IMR-90 (cell line): ENCODE measurements at regions not wholly inside any gene's neighbourhood (a gene's known extent, or its start where the extent isn't known, plus 50 kb on each side); places are given as distances from the start of the nearest gene placed in this dataset.

ENCODE experiments used
- ATAC-seq: fragments of 200-7000 bp; cut with Tn5 transposase; 2 replicates; pipeline ENCODE4 v1.9.1; 2020; ENCODE audit warnings: low read depth, mild to moderate bottlenecking, moderate library complexity
- BruUV-seq: library from RNA; stranded (reverse); fragments of 400-500 nt; replicated peaks from 2 replicates; lab custom pipeline; 2021; lab: Mats Ljungman, UMichigan
- CTCF ChIA-PET: fragments of 300-600 bp; formaldehyde crosslinking; extraction: SDS; loops from one replicate; lab custom pipeline; 2021; ENCODE audit warnings: antibody characterized with exemption; lab: Yijun Ruan, JAX
- POLR2A ChIA-PET: fragments of 300-600 bp; sonication (Branson Sonifier 250); formaldehyde crosslinking; loops from one replicate; lab custom pipeline; 2022; ENCODE audit warnings: antibody characterized with exemption; ENCODE audit not compliant: unreplicated experiment; lab: Charles Lee
- DNase-seq: peaks from one replicate; pipeline ENCODE4 v3.0.0; 2013
- H2AFZ ChIP-seq: replicated peaks from 2 replicates; pipeline ENCODE3; 2013; ENCODE audit warnings: low read length, mild to moderate bottlenecking; ENCODE audit not compliant: poor library complexity
- H2AK5ac ChIP-seq: 2 replicates; pipeline ENCODE4 v1.6.1; 2013; ENCODE audit warnings: low read depth, low read length, inconsistent platforms
- H2AK9ac ChIP-seq: replicated peaks from 2 replicates; pipeline ENCODE3; 2013; ENCODE audit warnings: mild to moderate bottlenecking, low read depth, low read length, moderate library complexity; ENCODE audit not compliant: poor library complexity
- H2BK120ac ChIP-seq: 2 replicates; pipeline ENCODE4 v1.6.1; 2013; ENCODE audit warnings: low read depth, low read length, inconsistent platforms
- H2BK15ac ChIP-seq: 3 replicates; pipeline ENCODE4 v1.6.1; 2013; ENCODE audit warnings: low read depth, low read length, inconsistent platforms
- H2BK20ac ChIP-seq: 2 replicates; pipeline ENCODE4 v1.6.1; 2013; ENCODE audit warnings: low read depth, mild to moderate bottlenecking, inconsistent platforms, low read length, moderate library complexity
- H2BK5ac ChIP-seq: 2 replicates; pipeline ENCODE4 v1.6.1; 2013; ENCODE audit warnings: mild to moderate bottlenecking, low read depth, low read length, inconsistent platforms; ENCODE audit not compliant: poor library complexity, severe bottlenecking
- H3K14ac ChIP-seq: replicated peaks from 2 replicates; pipeline ENCODE4 v1.6.1; 2013; ENCODE audit warnings: low read depth, low read length, inconsistent platforms
- H3K18ac ChIP-seq: 2 replicates; pipeline ENCODE4 v1.6.1; 2013; ENCODE audit warnings: low read depth, low read length, control low read depth
- H3K23ac ChIP-seq: 2 replicates; pipeline ENCODE4 v1.6.1; 2013; ENCODE audit warnings: low read depth, low read length, inconsistent platforms
- H3K27ac ChIP-seq: 2 replicates; pipeline ENCODE4 v1.5.1; 2013; ENCODE audit warnings: mild to moderate bottlenecking, control low read depth, low read length; ENCODE audit not compliant: insufficient read depth
- H3K27me3 ChIP-seq: 2 replicates; pipeline ENCODE4 v1.6.1; 2013; ENCODE audit warnings: low read length; ENCODE audit not compliant: control insufficient read depth, insufficient read depth
- H3K36me3 ChIP-seq: 2 replicates; pipeline ENCODE4 v1.6.1; 2013; ENCODE audit warnings: low read length, mixed read lengths; ENCODE audit not compliant: control insufficient read depth, insufficient read depth
- H3K4ac ChIP-seq: 2 replicates; pipeline ENCODE4 v1.6.1; 2013; ENCODE audit warnings: low read depth, low read length, inconsistent platforms
- H3K4me1 ChIP-seq: 2 replicates; pipeline ENCODE4 v1.6.1; 2013; ENCODE audit warnings: low read length, mixed read lengths; ENCODE audit not compliant: control insufficient read depth, insufficient read depth
- H3K4me2 ChIP-seq: 2 replicates; pipeline ENCODE4 v1.6.1; 2013; ENCODE audit warnings: low read depth, mild to moderate bottlenecking, control low read depth, low read length, moderate library complexity
- H3K4me3 ChIP-seq: 2 replicates; pipeline ENCODE4 v1.5.1; 2013; ENCODE audit warnings: low read depth, mild to moderate bottlenecking, control low read depth, low read length, moderate library complexity; ENCODE audit not compliant: insufficient read depth
- H3K56ac ChIP-seq: 2 replicates; pipeline ENCODE4 v1.6.1; 2013; ENCODE audit warnings: low read length, inconsistent platforms; ENCODE audit not compliant: insufficient read depth; ENCODE audit errors: extremely low read depth
- H3K79me1 ChIP-seq, 2 experiments: 2 replicates each; pipeline ENCODE4 v1.6.1; 2013; ENCODE audit warnings: low read length in 2 of 2, inconsistent platforms in 1 of 2, low read depth in 1 of 2
- H3K9ac ChIP-seq: 2 replicates; pipeline ENCODE4 v1.6.1; 2013; ENCODE audit warnings: low read depth, low read length, control low read depth
- H3K9me1 ChIP-seq: 2 replicates; pipeline ENCODE4 v1.6.1; 2013; ENCODE audit warnings: low read length, inconsistent platforms; ENCODE audit not compliant: insufficient read depth
- H3K9me3 ChIP-seq: 2 replicates; pipeline ENCODE4 v1.6.1; 2013; ENCODE audit warnings: low read length; ENCODE audit not compliant: control insufficient read depth, insufficient read depth
- H4K20me1 ChIP-seq: 2 replicates; pipeline ENCODE4 v1.6.1; 2013; ENCODE audit warnings: low read length, inconsistent platforms; ENCODE audit not compliant: insufficient read depth
- H4K5ac ChIP-seq: 2 replicates; pipeline ENCODE4 v1.6.1; 2013; ENCODE audit warnings: mild to moderate bottlenecking, low read depth, low read length, control low read depth
- H4K8ac ChIP-seq, 2 experiments: 2 replicates each; pipeline ENCODE4 v1.6.1; 2013; ENCODE audit warnings: low read depth in 2 of 2, low read length in 2 of 2, control low read depth in 1 of 2, inconsistent platforms in 1 of 2
- H4K91ac ChIP-seq: 2 replicates; pipeline ENCODE4 v1.6.1; 2013; ENCODE audit warnings: low read depth, low read length, inconsistent platforms; ENCODE audit not compliant: insufficient read depth
- BHLHE40 ChIP-seq: fragments of 150-350 bp; IDR thresholded peaks from 2 replicates; pipeline ENCODE4 v1.6.1; 2016; ENCODE audit warnings: mild to moderate bottlenecking, low read depth, low read length
- MAFK ChIP-seq: IDR thresholded peaks from 2 replicates; pipeline ENCODE4 v1.6.1; 2012; ENCODE audit warnings: low read depth, low read length, improper control_type of control experiment
- NFE2L2 ChIP-seq: fragments of 150-350 bp; IDR thresholded peaks from 2 replicates; pipeline ENCODE4 v1.6.1; 2016; ENCODE audit warnings: low read depth, mild to moderate bottlenecking, low read length
- WGBS, 2 experiments: methylation state at CpG; one replicate each; pipeline versions ENCODE4 v1.1.5 to v1.1.7; 2013; ENCODE audit warnings: missing lambda C conversion rate in 2 of 2; ENCODE audit not compliant: insufficient read length in 1 of 2; ENCODE audit errors: extremely low coverage in 2 of 2; 5-methylcytosine and 5-hydroxymethylcytosine counted together
- dilution Hi-C: fragments of 300-500 bp; cut with HindIII; formaldehyde crosslinking; loops from one replicate; pipeline ENCODE4 v1.14.3; 2018; ENCODE audit warnings: low sequenced_read_pairs; ENCODE audit not compliant: unreplicated experiment
- in situ Hi-C: fragments of 300-500 bp; cut with MboI; formaldehyde crosslinking; loops from 3 replicates; pipeline ENCODE4 v1.14.3; 2019; ENCODE audit warnings: low sequenced_read_pairs, inconsistent platforms, mixed read lengths
- intact Hi-C: fragments of 100-400 bp; cut with micrococcal nuclease; formaldehyde crosslinking; loops from 2 replicates; pipeline ENCODE4 v1.10.0; 2022

DNA sequence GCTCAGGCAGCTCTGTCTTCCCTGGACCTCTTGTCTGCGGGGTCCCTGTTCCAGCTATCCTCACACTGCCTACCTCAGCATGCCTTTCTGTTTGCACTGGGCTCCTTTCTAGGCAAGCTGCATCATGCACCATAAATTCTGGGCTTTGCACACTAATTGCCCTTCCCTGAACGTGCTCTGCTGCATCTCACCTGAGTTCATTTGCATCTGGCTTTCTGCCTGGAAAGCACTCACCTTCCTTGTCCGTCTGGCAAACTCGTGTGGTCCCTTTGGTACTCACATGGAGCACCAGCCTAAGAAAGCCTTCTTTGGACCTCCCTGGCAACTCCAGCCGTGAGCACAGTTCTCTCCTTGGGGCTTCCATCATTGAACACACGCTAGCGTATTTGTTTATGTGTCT lies 365.6 kb downstream of the SV2B start:
- H2AFZ ChIP-seq = no peak overlapping the region
- H4K8ac ChIP-seq = no peak overlapping the region
- H3K56ac ChIP-seq = no peak overlapping the region
- H2AK9ac ChIP-seq = no peak overlapping the region
- in situ Hi-C loops = no loop called here
- ChIA-PET CTCF (no interaction called here), POLR2A (no interaction called here)
- BruUV-seq = no TSS peak
- no CpG with 5 or more reads among the region's 7 CpGs for WGBS, 2 experiments
- no peak overlapping the region for H3K18ac ChIP-seq
- H3K4me3 ChIP-seq = no peak overlapping the region
- dilution Hi-C loops = no loop called here
- ATAC-seq = no peak
- H3K4ac ChIP-seq = no peak overlapping the region
- H3K79me1 ChIP-seq = no peaks in the 10 kb centered on the region
- H3K27ac ChIP-seq = no peak overlapping the region
- H3K27me3 ChIP-seq = no peaks in the 10 kb centered on the region
- H2AK5ac ChIP-seq = no peak overlapping the region
- H3K4me1 ChIP-seq = 0 out of 2 replicates have a peak, but pooled peaks cover 2% of the 10 kb centered on the region
- no peak overlapping the region for H4K5ac ChIP-seq
- H2BK15ac ChIP-seq = no peak overlapping the region
- DNase-seq = no peak
- H2BK120ac ChIP-seq = no peak overlapping the region
- H2BK20ac ChIP-seq = no peak overlapping the region
- H3K4me2 ChIP-seq = no peak overlapping the region
- no peak overlapping the region for H4K91ac ChIP-seq
- no peaks in the 10 kb centered on the region for H3K9me1 ChIP-seq
- no peak overlapping the region for H3K23ac ChIP-seq
- no peak overlapping the region for H3K9ac ChIP-seq
- H3K9me3 ChIP-seq = no peaks in the 10 kb centered on the region
- no peaks in the 10 kb centered on the region for H4K20me1 ChIP-seq
- no peak for TF ChIP-seq MAFK
- no peak for TF ChIP-seq NFE2L2
- TF ChIP-seq BHLHE40 = no peak
- H3K14ac ChIP-seq = no peak overlapping the region
- no peak overlapping the region for H2BK5ac ChIP-seq
- intact Hi-C loops = no loop called here
- H3K36me3 ChIP-seq = no peaks in the 10 kb centered on the region
